ENCODE measurements at regions not wholly inside any gene's neighbourhood (a gene's known extent, or its start where the extent isn't known, plus 50 kb on each side); places are given as distances from the start of the nearest gene placed in this dataset.

DNA sequence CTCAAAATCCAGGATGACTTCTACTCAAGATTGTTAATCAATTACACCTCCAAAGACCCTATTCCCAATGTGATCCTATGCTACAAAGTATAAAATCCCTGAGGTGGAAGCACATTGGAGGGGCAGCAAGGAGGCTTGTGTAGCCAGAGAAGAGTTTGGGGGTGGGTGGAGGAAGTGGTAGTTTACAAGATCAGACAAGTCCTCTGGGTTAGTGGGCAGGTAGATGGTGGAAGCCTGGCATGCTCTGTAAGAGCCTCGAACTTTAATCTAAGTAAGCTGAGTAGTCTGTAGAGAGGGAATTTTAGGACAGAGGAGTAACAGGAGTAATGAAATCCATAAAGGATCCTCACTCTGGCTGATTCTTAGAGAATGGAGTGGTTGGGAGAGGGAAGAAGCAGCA is 65.0 kb upstream of the KCTD3 start:
- H4K8ac ChIP-seq (ENCODE audit: low read depth, low read length): no peak overlapping the region
- no peak overlapping the region for H3K14ac ChIP-seq (ENCODE audit: low read length)
- no peak overlapping the region for H3K9ac ChIP-seq (ENCODE audit: low read depth, low read length, poor library complexity)
- no peaks in the 10 kb centered on the region for H3K9me3 ChIP-seq (replicated peaks in 1 of 2; ENCODE audit: control insufficient read depth in 2 of 2, insufficient read depth in 1 of 2, low read depth in 1 of 2, low read length in 2 of 2)
- H2BK120ac ChIP-seq (ENCODE audit: low read depth, low read length): no peak overlapping the region
- no peaks in the 10 kb centered on the region for H3K27me3 ChIP-seq (ENCODE audit: control insufficient read depth in 3 of 3, insufficient read depth in 3 of 3, low read depth in 1 of 3, low read length in 3 of 3)
- no peak overlapping the region for H3K4ac ChIP-seq (ENCODE audit: low read length)
- no peak overlapping the region for H3K4me2 ChIP-seq (ENCODE audit: insufficient read depth, low read length, poor library complexity, severe bottlenecking)
- WGBS, 2 donors (ENCODE audit: extremely low coverage in 2 of 2, insufficient read length in 2 of 2, insufficient replicate concordance in 1 of 2): no CpG with 5 or more reads among the region's 1 CpG
- H3K18ac ChIP-seq (ENCODE audit: low read length): no peak overlapping the region
- no peak for DNase-seq (ENCODE audit: low spot score)
- no peak overlapping the region for H2AFZ ChIP-seq (ENCODE audit: low read length)
- no peak overlapping the region for H3K27ac ChIP-seq (replicated peaks; ENCODE audit: low read length)
- no peak overlapping the region for H2BK5ac ChIP-seq (ENCODE audit: low read length)
- no peak overlapping the region for H4K91ac ChIP-seq (ENCODE audit: low read depth, low read length, poor library complexity)
- no peaks in the 10 kb centered on the region for H3K36me3 ChIP-seq (replicated peaks in 1 of 2; ENCODE audit: control insufficient read depth in 2 of 2, insufficient read depth in 2 of 2, low read length in 2 of 2)
- no peaks in the 10 kb centered on the region for H3K4me1 ChIP-seq (ENCODE audit: control insufficient read depth in 2 of 2, insufficient read depth in 1 of 2, low read depth in 1 of 2, low read length in 2 of 2)
- H2BK15ac ChIP-seq (ENCODE audit: low read length): no peak overlapping the region
- H2AK5ac ChIP-seq (ENCODE audit: low read depth, low read length): no peak overlapping the region
- H3K79me1 ChIP-seq (ENCODE audit: low read depth, low read length): no peaks in the 10 kb centered on the region
- no peak overlapping the region for H3K23ac ChIP-seq (ENCODE audit: low read depth, low read length, poor library complexity)
- H3K4me3 ChIP-seq (ENCODE audit: low read length in 2 of 2): no peak overlapping the region
- no peak overlapping the region for H2BK12ac ChIP-seq (ENCODE audit: low read length)

DNA sequence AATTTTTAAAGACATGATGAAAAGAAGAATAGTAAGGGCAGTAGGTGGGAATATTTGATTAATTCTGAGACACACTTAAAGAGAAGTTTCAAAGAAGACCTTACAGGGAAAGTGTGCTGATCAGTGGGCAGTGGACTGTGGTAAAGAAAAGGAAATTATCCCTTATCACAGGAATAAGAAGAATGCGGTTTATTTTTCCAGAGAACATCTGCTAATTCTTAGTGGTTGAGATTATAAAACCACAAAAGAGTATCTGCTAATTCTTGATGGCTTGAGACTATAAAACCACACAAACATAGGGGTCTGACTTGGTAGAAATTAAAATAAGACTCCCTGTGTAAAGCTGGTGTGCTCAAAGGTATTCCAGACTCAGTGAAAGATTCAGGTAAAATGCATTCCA is 60.0 kb upstream of the KCTD3 start:
- H2BK5ac ChIP-seq (ENCODE audit: low read length): no peak overlapping the region
- H2AK5ac ChIP-seq (ENCODE audit: low read depth, low read length): no peak overlapping the region
- H3K27ac ChIP-seq (replicated peaks; ENCODE audit: low read length): no peak overlapping the region
- no peaks in the 10 kb centered on the region for H3K36me3 ChIP-seq (replicated peaks in 1 of 2; ENCODE audit: control insufficient read depth in 2 of 2, insufficient read depth in 2 of 2, low read length in 2 of 2)
- H2BK15ac ChIP-seq (ENCODE audit: low read length): no peak overlapping the region
- no peak overlapping the region for H4K8ac ChIP-seq (ENCODE audit: low read depth, low read length)
- no peak overlapping the region for H3K4me2 ChIP-seq (ENCODE audit: insufficient read depth, low read length, poor library complexity, severe bottlenecking)
- H3K4me1 ChIP-seq (ENCODE audit: control insufficient read depth in 2 of 2, insufficient read depth in 1 of 2, low read depth in 1 of 2, low read length in 2 of 2): no peaks in the 10 kb centered on the region
- no peak overlapping the region for H3K4ac ChIP-seq (ENCODE audit: low read length)
- H3K18ac ChIP-seq (ENCODE audit: low read length): no peak overlapping the region
- no peaks in the 10 kb centered on the region for H3K79me1 ChIP-seq (ENCODE audit: low read depth, low read length)
- H3K27me3 ChIP-seq (ENCODE audit: control insufficient read depth in 3 of 3, insufficient read depth in 3 of 3, low read depth in 1 of 3, low read length in 3 of 3): no peaks in the 10 kb centered on the region
- no peak overlapping the region for H3K14ac ChIP-seq (ENCODE audit: low read length)
- no peaks in the 10 kb centered on the region for H3K9me3 ChIP-seq (replicated peaks in 1 of 2; ENCODE audit: control insufficient read depth in 2 of 2, insufficient read depth in 1 of 2, low read depth in 1 of 2, low read length in 2 of 2)
- H2AFZ ChIP-seq (ENCODE audit: low read length): no peak overlapping the region
- H2BK12ac ChIP-seq (ENCODE audit: low read length): no peak overlapping the region
- no CpG with 5 or more reads among the region's 1 CpG for WGBS, 2 donors (ENCODE audit: extremely low coverage in 2 of 2, insufficient read length in 2 of 2, insufficient replicate concordance in 1 of 2)
- H4K91ac ChIP-seq (ENCODE audit: low read depth, low read length, poor library complexity): no peak overlapping the region
- H2BK120ac ChIP-seq (ENCODE audit: low read depth, low read length): no peak overlapping the region
- DNase-seq (ENCODE audit: low spot score): no peak
- no peak overlapping the region for H3K9ac ChIP-seq (ENCODE audit: low read depth, low read length, poor library complexity)
- no peak overlapping the region for H3K23ac ChIP-seq (ENCODE audit: low read depth, low read length, poor library complexity)
- H3K4me3 ChIP-seq (ENCODE audit: low read length in 2 of 2): no peak overlapping the region

DNA sequence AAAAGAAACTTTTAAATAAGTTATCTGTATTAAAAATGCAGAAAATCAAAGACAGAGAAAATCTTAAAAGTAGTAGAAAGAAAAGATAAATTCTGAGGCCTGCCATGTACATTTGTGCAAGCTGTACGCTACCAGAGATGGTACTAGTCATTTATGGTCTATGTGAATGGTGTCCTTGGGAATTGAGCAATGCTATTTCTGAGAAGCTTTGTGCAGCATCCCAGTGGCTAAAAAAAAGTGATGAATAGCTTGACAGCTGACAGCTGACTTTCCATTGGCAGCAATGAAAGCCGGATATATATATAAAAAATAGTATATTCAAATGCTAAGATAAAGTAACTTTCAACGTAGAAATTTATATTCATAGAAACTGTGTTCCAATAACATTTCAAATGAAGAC is 58.8 kb upstream of the KCTD3 start:
- no peak overlapping the region for H2AFZ ChIP-seq (ENCODE audit: low read length)
- H3K9me3 ChIP-seq (replicated peaks in 1 of 2; ENCODE audit: control insufficient read depth in 2 of 2, insufficient read depth in 1 of 2, low read depth in 1 of 2, low read length in 2 of 2): no peaks in the 10 kb centered on the region
- no CpG with 5 or more reads among the region's 3 CpGs for WGBS, 2 donors (ENCODE audit: extremely low coverage in 2 of 2, insufficient read length in 2 of 2, insufficient replicate concordance in 1 of 2)
- H3K4me1 ChIP-seq (ENCODE audit: control insufficient read depth in 2 of 2, insufficient read depth in 1 of 2, low read depth in 1 of 2, low read length in 2 of 2): no peaks in the 10 kb centered on the region
- H4K91ac ChIP-seq (ENCODE audit: low read depth, low read length, poor library complexity): no peak overlapping the region
- no peak overlapping the region for H3K27ac ChIP-seq (replicated peaks; ENCODE audit: low read length)
- H3K14ac ChIP-seq (ENCODE audit: low read length): no peak overlapping the region
- no peak overlapping the region for H3K4ac ChIP-seq (ENCODE audit: low read length)
- no peak overlapping the region for H2BK12ac ChIP-seq (ENCODE audit: low read length)
- H3K23ac ChIP-seq (ENCODE audit: low read depth, low read length, poor library complexity): no peak overlapping the region
- H2BK120ac ChIP-seq (ENCODE audit: low read depth, low read length): no peak overlapping the region
- no peak overlapping the region for H2BK15ac ChIP-seq (ENCODE audit: low read length)
- no peak overlapping the region for H3K18ac ChIP-seq (ENCODE audit: low read length)
- no peaks in the 10 kb centered on the region for H3K36me3 ChIP-seq (replicated peaks in 1 of 2; ENCODE audit: control insufficient read depth in 2 of 2, insufficient read depth in 2 of 2, low read length in 2 of 2)
- no peak overlapping the region for H2BK5ac ChIP-seq (ENCODE audit: low read length)
- no peak overlapping the region for H2AK5ac ChIP-seq (ENCODE audit: low read depth, low read length)
- no peak for DNase-seq (ENCODE audit: low spot score)
- H4K8ac ChIP-seq (ENCODE audit: low read depth, low read length): no peak overlapping the region
- no peak overlapping the region for H3K4me2 ChIP-seq (ENCODE audit: insufficient read depth, low read length, poor library complexity, severe bottlenecking)
- H3K79me1 ChIP-seq (ENCODE audit: low read depth, low read length): no peaks in the 10 kb centered on the region
- no peak overlapping the region for H3K4me3 ChIP-seq (ENCODE audit: low read length in 2 of 2)
- no peak overlapping the region for H3K9ac ChIP-seq (ENCODE audit: low read depth, low read length, poor library complexity)
- H3K27me3 ChIP-seq (ENCODE audit: control insufficient read depth in 3 of 3, insufficient read depth in 3 of 3, low read depth in 1 of 3, low read length in 3 of 3): no peaks in the 10 kb centered on the region

Data from neuronal stem cell (in vitro differentiated cells).